ACC112 (cell line): ENCODE measurements at regions not wholly inside any gene's neighbourhood (a gene's known extent, or its start where the extent isn't known, plus 50 kb on each side); places are given as distances from the start of the nearest gene placed in this dataset.
A peak's percentile ranks its signal among the peaks of the same experiment; 100 is the strongest.

Experiments
- H2AFZ ChIP-seq: fragments of 200-600 bp; sonication (generic); one replicate; pipeline ENCODE4 v1.6.0; 2017; ENCODE audit warnings: antibody characterized with exemption, low read length; ENCODE audit not compliant: unreplicated experiment
- H3K27ac ChIP-seq: fragments of 200-600 bp; sonication (generic); 2 replicates; pipeline ENCODE4 v1.5.1; 2014; ENCODE audit warnings: low read depth, mild to moderate bottlenecking, antibody characterized with exemption, low read length, moderate library complexity
- H3K27me3 ChIP-seq: fragments of 200-600 bp; sonication (generic); 2 replicates; pipeline ENCODE4 v1.6.1; 2014; ENCODE audit warnings: mild to moderate bottlenecking, antibody characterized with exemption, low read length, moderate library complexity, mixed read lengths; ENCODE audit not compliant: insufficient read depth
- H3K36me3 ChIP-seq: fragments of 200-600 bp; sonication (generic); 2 replicates; pipeline ENCODE4 v1.6.1; 2016; ENCODE audit warnings: mild to moderate bottlenecking, antibody characterized with exemption, low read length, moderate library complexity, mixed read lengths; ENCODE audit not compliant: insufficient read depth
- H3K4me1 ChIP-seq: fragments of 200-600 bp; sonication (generic); one replicate; pipeline ENCODE4 v1.6.1; 2016; ENCODE audit warnings: low read length, mixed read lengths; ENCODE audit not compliant: insufficient read depth, unreplicated experiment, control insufficient read depth
- H3K4me3 ChIP-seq: fragments of 200-600 bp; sonication (generic); 2 replicates; pipeline ENCODE4 v1.5.1; 2014; ENCODE audit warnings: mild to moderate bottlenecking, low read depth, low read length
- H3K79me2 ChIP-seq: fragments of 200-600 bp; sonication (generic); one replicate; pipeline ENCODE4 v1.6.0; 2016; ENCODE audit warnings: low read length; ENCODE audit not compliant: control insufficient read depth, unreplicated experiment, insufficient read depth

DNA sequence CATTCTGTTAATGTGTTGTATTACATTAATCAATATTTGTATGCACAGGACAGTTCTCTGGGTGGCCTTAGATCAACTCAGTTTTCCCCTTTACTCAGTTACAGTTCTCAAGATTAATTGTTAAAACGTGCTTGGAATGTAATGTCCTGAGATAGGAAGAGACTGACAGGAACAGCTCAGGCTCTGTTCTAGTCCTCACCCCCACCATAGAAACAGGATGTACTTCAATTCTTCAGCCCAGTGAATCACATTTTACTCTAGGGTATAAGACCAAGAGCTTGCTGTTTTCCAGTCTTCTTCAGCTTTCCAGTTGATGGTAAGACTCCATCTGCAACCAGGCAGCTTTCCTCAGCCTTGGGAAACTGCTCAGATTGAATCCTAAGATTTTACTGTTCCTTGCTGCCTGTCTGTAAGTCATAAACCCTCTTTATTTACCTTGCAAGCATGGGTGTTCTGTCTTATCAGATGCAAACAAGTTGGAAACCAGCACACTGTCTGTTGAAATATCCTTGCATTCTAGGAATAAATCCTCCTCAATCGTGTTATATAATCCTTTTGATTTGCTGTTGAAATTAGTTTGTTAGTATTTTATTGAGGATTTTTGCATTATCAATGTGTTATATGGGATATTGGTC is 836.9 kb upstream of the PCDH9 start:
- Histone ChIP-seq H3K27me3 (no peaks in the 10 kb centered on the region), H3K36me3 (no peaks in the 10 kb centered on the region), H3K79me2 (no peaks in the 10 kb centered on the region), H3K4me3 (no peak overlapping the region), H3K4me1 (no peaks in the 10 kb centered on the region), H3K27ac (no peak overlapping the region), H2AFZ (no peak overlapping the region)

DNA sequence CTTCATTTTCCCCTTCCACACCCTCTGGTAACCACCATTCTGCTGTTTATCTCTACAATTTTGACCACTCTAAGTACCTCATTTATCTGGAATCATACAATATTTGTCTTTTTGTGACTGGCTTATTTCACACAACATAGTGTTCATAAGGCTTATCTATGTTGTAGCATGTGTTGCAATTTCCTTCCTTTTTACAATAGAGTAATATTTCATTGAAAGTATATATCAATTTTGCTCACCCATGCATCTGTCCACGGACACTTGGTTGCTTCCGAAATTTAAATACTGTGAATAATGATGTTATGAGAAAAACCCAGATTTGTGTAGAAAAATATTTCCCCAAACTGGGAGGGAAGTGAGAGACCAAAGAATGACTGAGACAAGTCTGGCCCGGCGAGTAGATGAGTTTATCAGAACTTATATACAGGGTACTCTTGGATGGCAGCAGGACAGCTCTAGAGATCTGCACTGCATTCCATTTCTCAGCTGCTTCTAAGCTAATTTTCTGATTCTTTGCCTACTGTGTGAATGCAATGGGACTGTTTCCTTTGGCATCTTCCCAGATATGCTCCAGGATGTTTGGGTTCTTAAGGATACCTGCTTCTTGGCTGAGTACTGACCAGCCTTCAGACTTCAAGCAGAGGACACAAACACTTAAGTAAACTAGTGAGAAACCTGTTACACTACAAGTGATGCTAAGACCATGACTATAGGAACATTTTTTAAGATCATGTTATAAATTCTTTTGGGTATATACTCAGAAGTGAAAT is 834.0 kb upstream of the PCDH9 start:
- no peaks in the 10 kb centered on the region for H3K4me1 ChIP-seq
- H3K4me3 ChIP-seq: no peak overlapping the region
- H2AFZ ChIP-seq: no peak overlapping the region
- no peaks in the 10 kb centered on the region for H3K79me2 ChIP-seq
- no peaks in the 10 kb centered on the region for H3K36me3 ChIP-seq
- no peaks in the 10 kb centered on the region for H3K27me3 ChIP-seq
- no peak overlapping the region for H3K27ac ChIP-seq

DNA sequence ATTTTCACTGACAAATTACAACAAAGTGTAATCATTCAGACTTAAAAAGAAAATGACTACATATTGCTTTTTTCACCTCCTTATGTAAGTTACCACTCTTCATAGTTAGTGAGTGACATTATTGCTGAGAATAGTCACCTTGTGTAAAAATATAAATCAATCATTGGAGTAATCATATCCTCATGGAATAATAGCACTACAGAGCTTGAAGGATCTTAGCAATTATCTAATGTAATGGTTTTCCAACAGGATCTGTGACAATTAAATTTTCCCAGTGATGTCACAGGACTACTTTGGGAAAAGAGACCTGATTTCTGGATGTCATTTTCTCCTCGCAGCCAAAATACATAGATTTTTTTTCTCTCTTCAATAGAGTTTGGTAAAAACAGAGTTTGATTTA is 833.0 kb upstream of the PCDH9 start:
- Histone ChIP-seq H3K27me3 (no peaks in the 10 kb centered on the region), H3K79me2 (no peaks in the 10 kb centered on the region), H3K36me3 (no peaks in the 10 kb centered on the region), H3K27ac (no peak overlapping the region), H3K4me1 (no peaks in the 10 kb centered on the region), H2AFZ (no peak overlapping the region), H3K4me3 (no peak overlapping the region)

DNA sequence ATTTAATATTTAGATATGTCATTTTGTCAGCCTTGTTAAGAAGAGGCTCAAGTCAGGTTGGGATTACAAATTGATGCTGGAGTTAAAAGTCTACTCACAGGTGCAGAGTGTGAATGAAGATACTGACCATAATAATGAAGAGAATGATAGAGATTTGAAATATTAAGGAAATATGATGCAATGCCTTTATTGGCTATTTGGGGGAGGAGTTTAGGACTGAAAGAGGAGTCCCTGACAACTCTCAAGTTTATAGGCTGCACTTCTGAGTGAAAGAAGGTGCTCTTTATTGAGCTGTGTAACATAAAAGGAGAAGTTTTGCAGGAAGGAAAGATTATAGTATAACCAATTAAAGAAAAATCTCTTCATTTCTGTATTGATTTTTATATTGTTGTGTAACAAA is 827.7 kb upstream of the PCDH9 start:
- Histone ChIP-seq H3K27me3 (no peaks in the 10 kb centered on the region), H2AFZ (no peak overlapping the region), H3K4me3 (no peak overlapping the region), H3K36me3 (no peaks in the 10 kb centered on the region), H3K27ac (no peak overlapping the region), H3K4me1 (no peaks in the 10 kb centered on the region), H3K79me2 (no peaks in the 10 kb centered on the region)

DNA sequence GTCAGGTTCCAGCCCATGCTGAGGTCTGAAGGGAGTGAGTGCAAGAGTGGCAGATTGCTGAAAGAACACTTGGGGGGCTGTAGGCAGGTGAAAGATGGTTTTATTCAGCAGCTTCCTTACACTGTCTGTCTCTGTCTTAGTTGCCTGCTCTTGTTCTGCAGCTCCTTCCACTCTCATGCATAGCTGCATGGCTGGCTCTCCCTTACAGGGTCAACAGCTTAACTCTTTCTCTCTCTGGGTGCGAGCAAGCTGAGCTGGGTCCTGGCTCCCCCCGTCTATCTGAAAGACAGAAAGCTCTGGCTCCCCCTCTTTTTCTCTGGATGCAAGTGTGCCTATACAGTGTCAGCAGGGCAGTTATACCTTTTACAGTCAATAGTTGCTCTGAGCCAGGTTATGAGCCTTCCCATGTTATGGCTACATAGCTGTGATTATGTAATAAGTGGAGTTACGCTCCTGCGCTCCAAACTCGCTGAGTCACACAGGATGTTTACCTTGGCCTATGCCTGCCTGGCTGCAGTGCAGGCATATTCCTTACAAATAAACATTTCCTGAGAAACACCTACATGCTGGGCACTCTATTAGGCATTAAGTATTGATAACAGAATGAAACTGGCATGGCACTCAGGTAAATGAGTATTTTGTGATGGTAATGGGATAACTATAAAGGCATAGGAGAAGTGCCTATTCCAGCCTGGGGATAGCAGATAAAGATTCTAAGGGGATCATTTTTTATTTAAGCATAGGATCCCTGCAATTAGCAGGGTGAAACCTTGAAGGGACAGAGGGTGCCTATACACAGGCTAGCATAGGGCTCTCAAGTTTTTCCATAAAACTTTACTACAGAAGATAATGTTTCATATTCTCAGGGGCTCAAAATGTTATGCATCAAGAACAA is 826.9 kb upstream of the PCDH9 start:
- Histone ChIP-seq H3K27me3 (no peaks in the 10 kb centered on the region), H3K36me3 (no peaks in the 10 kb centered on the region), H3K79me2 (no peaks in the 10 kb centered on the region), H2AFZ (no peak overlapping the region), H3K27ac (no peak overlapping the region), H3K4me3 (no peak overlapping the region), H3K4me1 (no peaks in the 10 kb centered on the region)

DNA sequence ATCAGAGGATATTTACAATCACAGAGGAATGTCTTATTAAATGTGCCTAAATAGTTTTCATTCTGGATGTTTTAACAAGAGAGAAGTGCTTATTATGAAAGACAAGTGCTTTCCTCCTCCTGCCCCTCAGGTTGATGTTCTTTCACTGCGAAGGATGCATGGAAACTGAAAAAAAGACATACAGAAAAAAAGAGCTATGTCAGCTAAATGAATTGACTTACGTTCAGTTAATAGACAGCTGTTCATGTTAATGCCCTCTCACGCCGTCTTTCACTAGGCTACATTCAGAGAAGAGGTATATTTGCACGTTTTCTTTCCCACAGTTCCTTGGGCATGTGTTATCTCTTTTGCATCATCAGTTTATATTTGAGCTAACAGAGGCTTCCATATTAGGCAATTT is 821.8 kb upstream of the PCDH9 start:
- Histone ChIP-seq H2AFZ (no peak overlapping the region), H3K36me3 (no peaks in the 10 kb centered on the region), H3K27ac (no peak overlapping the region), H3K79me2 (no peaks in the 10 kb centered on the region), H3K4me1 (no peaks in the 10 kb centered on the region), H3K27me3 (no peaks in the 10 kb centered on the region), H3K4me3 (no peak overlapping the region)

DNA sequence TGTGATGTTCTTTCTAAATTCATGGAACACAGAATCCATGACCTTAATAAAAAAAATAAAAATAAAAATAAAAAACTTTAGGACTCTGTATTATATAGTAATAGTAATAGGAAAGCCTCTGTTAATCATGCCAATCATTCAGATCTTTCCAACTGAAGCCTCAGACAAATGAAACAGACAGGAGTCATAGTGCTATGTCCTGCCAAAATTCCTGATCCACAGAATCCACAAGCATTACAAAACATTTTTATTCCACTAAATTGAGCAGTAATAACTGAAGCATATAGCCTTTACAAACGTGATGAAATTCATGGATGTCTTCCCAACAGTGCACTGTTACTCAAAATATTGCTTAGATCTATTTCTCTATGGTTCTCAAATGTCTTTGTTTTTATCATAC is 820.6 kb upstream of the PCDH9 start:
- Histone ChIP-seq H3K27me3 (no peaks in the 10 kb centered on the region), H3K36me3 (no peaks in the 10 kb centered on the region), H3K4me3 (no peak overlapping the region), H3K79me2 (no peaks in the 10 kb centered on the region), H3K4me1 (no peaks in the 10 kb centered on the region), H3K27ac (no peak overlapping the region), H2AFZ (no peak overlapping the region)

DNA sequence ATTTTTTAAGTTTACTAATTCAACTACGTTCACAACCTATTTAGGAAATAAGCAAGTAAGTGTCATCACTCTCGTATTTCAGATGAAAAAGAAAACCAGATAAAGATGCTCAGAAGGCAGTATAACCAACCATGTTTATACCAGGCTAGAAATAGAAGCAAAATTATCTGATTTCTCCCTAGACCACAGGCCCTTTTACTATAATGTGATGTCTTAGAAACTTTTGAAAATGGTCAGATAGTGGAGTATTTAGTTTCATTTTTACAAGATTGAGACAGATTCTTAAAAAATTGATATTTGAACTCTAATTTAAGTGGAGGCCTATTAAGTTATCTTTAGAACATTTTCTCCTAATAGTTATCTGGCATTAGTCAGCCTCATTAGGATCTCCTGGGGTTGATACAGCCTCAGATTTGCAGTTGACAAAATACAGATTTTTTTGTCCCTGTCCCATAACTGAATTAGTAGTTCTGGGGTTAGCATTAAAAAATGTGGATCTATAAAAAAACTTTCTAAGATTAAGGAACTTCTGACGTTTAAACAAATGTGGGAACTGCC is 818.7 kb upstream of the PCDH9 start:
- no peaks in the 10 kb centered on the region for H3K4me1 ChIP-seq
- no peak overlapping the region for H3K4me3 ChIP-seq
- no peaks in the 10 kb centered on the region for H3K36me3 ChIP-seq
- no peak overlapping the region for H3K27ac ChIP-seq
- no peaks in the 10 kb centered on the region for H3K27me3 ChIP-seq
- H2AFZ ChIP-seq: peak overlapping the region; percentile 11
- no peaks in the 10 kb centered on the region for H3K79me2 ChIP-seq

DNA sequence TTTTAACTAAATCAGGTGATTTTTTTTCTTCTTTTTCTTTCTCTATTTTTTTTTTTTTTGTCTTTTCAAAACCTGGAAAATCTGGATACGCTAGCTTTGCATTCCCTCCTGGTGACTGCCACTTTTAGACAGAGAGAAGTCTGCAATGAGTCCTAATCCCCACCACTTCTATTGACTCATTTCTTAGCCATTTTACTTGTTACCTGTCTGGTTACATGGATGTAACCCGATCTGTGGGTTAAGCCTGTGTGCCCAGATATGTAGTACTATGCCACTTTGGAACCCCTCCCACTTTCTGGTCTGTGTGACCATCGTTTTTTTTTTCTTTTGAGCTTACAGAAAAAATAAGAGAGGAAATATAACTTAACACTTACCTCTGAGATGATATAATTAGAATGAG is 817.8 kb upstream of the PCDH9 start:
- Histone ChIP-seq H2AFZ (no peak overlapping the region), H3K79me2 (no peaks in the 10 kb centered on the region), H3K4me1 (no peaks in the 10 kb centered on the region), H3K4me3 (no peak overlapping the region), H3K27me3 (no peaks in the 10 kb centered on the region), H3K27ac (no peak overlapping the region), H3K36me3 (no peaks in the 10 kb centered on the region)

DNA sequence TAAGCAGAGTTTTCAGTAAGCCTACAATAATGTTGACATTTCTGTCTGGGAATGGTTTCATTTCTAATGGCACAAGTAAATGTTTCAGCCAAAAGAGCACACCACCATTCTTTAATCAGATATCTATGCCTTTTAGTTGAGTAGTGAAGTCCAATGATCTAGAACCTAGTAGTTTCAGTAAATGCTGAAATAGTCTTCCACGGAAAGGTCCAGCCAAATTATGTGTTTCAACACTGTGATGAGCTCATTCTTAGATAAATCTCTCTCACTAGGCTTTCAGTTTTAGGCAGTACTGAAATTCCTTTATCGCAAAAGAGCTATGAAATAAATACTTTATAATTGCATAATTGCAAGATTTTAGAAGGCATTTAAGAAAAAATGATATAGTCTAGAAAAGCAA is 816.8 kb upstream of the PCDH9 start:
- Histone ChIP-seq H3K27me3 (no peaks in the 10 kb centered on the region), H3K36me3 (no peaks in the 10 kb centered on the region), H2AFZ (no peak overlapping the region), H3K4me3 (0 out of 2 replicates have a peak overlapping the region, but pooled peaks have one; percentile 21), H3K4me1 (no peaks in the 10 kb centered on the region), H3K79me2 (no peaks in the 10 kb centered on the region), H3K27ac (no peak overlapping the region)
